ENCODE measurements at regions not wholly inside any gene's neighbourhood (a gene's known extent, or its start where the extent isn't known, plus 50 kb on each side); places are given as distances from the start of the nearest gene placed in this dataset.

GRCh38 chr10:25661632-25662031 is 272.4 kb upstream of the MYO3A start:
- Mint-ChIP-seq H3K4me1 (ENCODE audit: low read depth) (no peaks in the 10 kb centered on the region), H3K4me3 (no peak overlapping the region), H3K27ac (no peak overlapping the region), H3K9me3 (peaks cover 10% of the 10 kb centered on the region), H3K27me3 (peaks cover 3% of the 10 kb centered on the region), H3K36me3 (ENCODE audit: low read depth) (no peaks in the 10 kb centered on the region)

- H3K27me3 Mint-ChIP-seq: peaks cover 3% of the 10 kb centered on the region
- no peaks in the 10 kb centered on the region for H3K4me1 Mint-ChIP-seq (ENCODE audit: low read depth)
- peaks cover 6% of the 10 kb centered on the region for H3K9me3 Mint-ChIP-seq
- no peaks in the 10 kb centered on the region for H3K36me3 Mint-ChIP-seq (ENCODE audit: low read depth)
- no peak overlapping the region for H3K4me3 Mint-ChIP-seq
- no peak overlapping the region for H3K27ac Mint-ChIP-seq
Measured at GRCh38 chr10:25666276-25666675, 267.8 kb upstream of the MYO3A start.

- Mint-ChIP-seq H3K27ac (no peak overlapping the region), H3K36me3 (ENCODE audit: low read depth) (no peaks in the 10 kb centered on the region), H3K27me3 (peaks cover 4% of the 10 kb centered on the region), H3K4me1 (ENCODE audit: low read depth) (no peaks in the 10 kb centered on the region), H3K9me3 (peaks cover 5% of the 10 kb centered on the region), H3K4me3 (no peak overlapping the region)
Measured at GRCh38 chr10:25675204-25675603, 258.8 kb upstream of the MYO3A start.

- Mint-ChIP-seq H3K27me3 (peaks cover 4% of the 10 kb centered on the region), H3K27ac (no peak overlapping the region), H3K36me3 (ENCODE audit: low read depth) (no peaks in the 10 kb centered on the region), H3K4me3 (no peak overlapping the region), H3K4me1 (ENCODE audit: low read depth) (no peaks in the 10 kb centered on the region), H3K9me3 (peaks cover 5% of the 10 kb centered on the region)
Measured at GRCh38 chr10:25675615-25676014, 258.4 kb upstream of the MYO3A start.

GRCh38 chr10:25678220-25678619 is 255.8 kb upstream of the MYO3A start:
- H3K36me3 Mint-ChIP-seq (ENCODE audit: low read depth): no peaks in the 10 kb centered on the region
- no peaks in the 10 kb centered on the region for H3K4me1 Mint-ChIP-seq (ENCODE audit: low read depth)
- H3K4me3 Mint-ChIP-seq: no peak overlapping the region
- peaks cover 4% of the 10 kb centered on the region for H3K27me3 Mint-ChIP-seq
- H3K9me3 Mint-ChIP-seq: peaks cover 5% of the 10 kb centered on the region
- H3K27ac Mint-ChIP-seq: no peak overlapping the region

GRCh38 chr10:25678666-25679065 is 255.4 kb upstream of the MYO3A start:
- H3K36me3 Mint-ChIP-seq (ENCODE audit: low read depth): no peaks in the 10 kb centered on the region
- peaks cover 5% of the 10 kb centered on the region for H3K9me3 Mint-ChIP-seq
- no peak overlapping the region for H3K27ac Mint-ChIP-seq
- H3K4me1 Mint-ChIP-seq (ENCODE audit: low read depth): no peaks in the 10 kb centered on the region
- H3K4me3 Mint-ChIP-seq: no peak overlapping the region
- H3K27me3 Mint-ChIP-seq: peaks cover 4% of the 10 kb centered on the region

GRCh38 chr10:25682203-25682851 is 251.7 kb upstream of the MYO3A start:
- Mint-ChIP-seq H3K4me1 (ENCODE audit: low read depth) (no peaks in the 10 kb centered on the region), H3K27me3 (no peaks in the 10 kb centered on the region), H3K9me3 (no peaks in the 10 kb centered on the region), H3K36me3 (ENCODE audit: low read depth) (no peaks in the 10 kb centered on the region), H3K27ac (no peak overlapping the region), H3K4me3 (no peak overlapping the region)

GRCh38 chr10:25683344-25683743 is 250.7 kb upstream of the MYO3A start:
- no peaks in the 10 kb centered on the region for H3K36me3 Mint-ChIP-seq (ENCODE audit: low read depth)
- no peaks in the 10 kb centered on the region for H3K4me1 Mint-ChIP-seq (ENCODE audit: low read depth)
- no peak overlapping the region for H3K27ac Mint-ChIP-seq
- no peak overlapping the region for H3K4me3 Mint-ChIP-seq
- no peaks in the 10 kb centered on the region for H3K9me3 Mint-ChIP-seq
- H3K27me3 Mint-ChIP-seq: no peaks in the 10 kb centered on the region

- Mint-ChIP-seq H3K36me3 (ENCODE audit: low read depth) (no peaks in the 10 kb centered on the region), H3K4me3 (no peak overlapping the region), H3K27me3 (no peaks in the 10 kb centered on the region), H3K9me3 (no peaks in the 10 kb centered on the region), H3K27ac (no peak overlapping the region), H3K4me1 (ENCODE audit: low read depth) (no peaks in the 10 kb centered on the region)
Measured at GRCh38 chr10:25687521-25687920, 246.5 kb upstream of the MYO3A start.

- Mint-ChIP-seq H3K27ac (no peak overlapping the region), H3K4me3 (no peak overlapping the region), H3K36me3 (ENCODE audit: low read depth) (no peaks in the 10 kb centered on the region), H3K9me3 (no peaks in the 10 kb centered on the region), H3K27me3 (no peaks in the 10 kb centered on the region), H3K4me1 (ENCODE audit: low read depth) (no peaks in the 10 kb centered on the region)
Measured at GRCh38 chr10:25689346-25690100, 244.5 kb upstream of the MYO3A start.

GRCh38 chr10:25692761-25693160 is 241.3 kb upstream of the MYO3A start:
- no peak overlapping the region for H3K4me3 Mint-ChIP-seq
- H3K9me3 Mint-ChIP-seq: no peaks in the 10 kb centered on the region
- no peak overlapping the region for H3K27ac Mint-ChIP-seq
- no peaks in the 10 kb centered on the region for H3K36me3 Mint-ChIP-seq (ENCODE audit: low read depth)
- peaks cover 10% of the 10 kb centered on the region for H3K4me1 Mint-ChIP-seq (ENCODE audit: low read depth)
- peaks cover 5% of the 10 kb centered on the region for H3K27me3 Mint-ChIP-seq

GRCh38 chr10:25694206-25694933 is 239.7 kb upstream of the MYO3A start:
- Mint-ChIP-seq H3K27me3 (peaks cover 5% of the 10 kb centered on the region), H3K4me3 (no peak overlapping the region), H3K4me1 (ENCODE audit: low read depth) (peaks cover 10% of the 10 kb centered on the region), H3K27ac (no peak overlapping the region), H3K36me3 (ENCODE audit: low read depth) (no peaks in the 10 kb centered on the region), H3K9me3 (no peaks in the 10 kb centered on the region)

- Mint-ChIP-seq H3K36me3 (ENCODE audit: low read depth) (no peaks in the 10 kb centered on the region), H3K4me3 (no peak overlapping the region), H3K4me1 (ENCODE audit: low read depth) (peaks cover 10% of the 10 kb centered on the region), H3K27ac (no peak overlapping the region), H3K9me3 (no peaks in the 10 kb centered on the region), H3K27me3 (peaks cover 5% of the 10 kb centered on the region)
Measured at GRCh38 chr10:25694971-25695370, 239.1 kb upstream of the MYO3A start.

GRCh38 chr10:25695586-25695985 is 238.4 kb upstream of the MYO3A start:
- peaks cover 10% of the 10 kb centered on the region for H3K4me1 Mint-ChIP-seq (ENCODE audit: low read depth)
- H3K36me3 Mint-ChIP-seq (ENCODE audit: low read depth): no peaks in the 10 kb centered on the region
- H3K9me3 Mint-ChIP-seq: no peaks in the 10 kb centered on the region
- no peak overlapping the region for H3K4me3 Mint-ChIP-seq
- H3K27me3 Mint-ChIP-seq: peaks cover 6% of the 10 kb centered on the region
- H3K27ac Mint-ChIP-seq: no peak overlapping the region

GRCh38 chr10:25696013-25696708 is 237.9 kb upstream of the MYO3A start:
- Mint-ChIP-seq H3K36me3 (ENCODE audit: low read depth) (no peaks in the 10 kb centered on the region), H3K27me3 (peaks cover 10% of the 10 kb centered on the region), H3K4me3 (no peak overlapping the region), H3K27ac (no peak overlapping the region), H3K9me3 (no peaks in the 10 kb centered on the region), H3K4me1 (ENCODE audit: low read depth) (peaks cover 10% of the 10 kb centered on the region)

Data from stimulated activated naive CD8-positive, alpha-beta T cell treated with anti-CD3 and anti-CD28 coated beads, Interleukin-15, Interleukin-2, amounts not matched to agents 100 ng/mL and 50 ng/mL, for 24 hours (primary cell).